NCI-H1930 (cell line): ENCODE measurements at regions not wholly inside any gene's neighbourhood (a gene's known extent, or its start where the extent isn't known, plus 50 kb on each side); places are given as distances from the start of the nearest gene placed in this dataset.

ENCODE experiments used
- DNase-seq, 2 experiments: peaks; one replicate each; lab custom pipeline; 2025; lab: John Stamatoyannopoulos, UW

- DNase-seq = no peak
These were observed 173.7 kb upstream of the PRPS1L1 start for GRCh38 chr7:18201350-18201749.

GRCh38 chr7:18202315-18203045, 174.8 kb upstream of the PRPS1L1 start:
- DNase-seq = no peak

DNA sequence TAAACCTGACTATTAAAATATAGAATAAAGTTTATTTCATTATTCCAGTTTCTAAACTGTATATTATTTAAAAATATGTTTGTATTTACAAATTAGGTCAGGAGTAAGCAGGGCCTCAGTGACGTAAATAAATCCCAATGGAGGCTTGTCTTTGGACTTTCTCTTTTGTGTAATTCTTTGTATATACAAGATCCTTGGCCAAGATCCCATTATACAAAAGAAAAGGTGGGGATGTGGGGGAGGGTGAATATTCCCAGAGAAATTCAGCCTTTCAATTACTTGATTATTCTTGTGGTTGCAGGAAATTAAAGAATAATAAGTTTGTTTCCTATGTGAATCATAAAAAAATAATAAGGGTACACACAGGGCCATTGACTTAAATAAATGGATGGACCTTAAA, 178.7 kb upstream of the PRPS1L1 start:
- DNase-seq = peak in 1 of 2 experiments; percentile 4

- DNase-seq = no peak
These were observed 181.3 kb upstream of the PRPS1L1 start for GRCh38 chr7:18208921-18209320.

DNA sequence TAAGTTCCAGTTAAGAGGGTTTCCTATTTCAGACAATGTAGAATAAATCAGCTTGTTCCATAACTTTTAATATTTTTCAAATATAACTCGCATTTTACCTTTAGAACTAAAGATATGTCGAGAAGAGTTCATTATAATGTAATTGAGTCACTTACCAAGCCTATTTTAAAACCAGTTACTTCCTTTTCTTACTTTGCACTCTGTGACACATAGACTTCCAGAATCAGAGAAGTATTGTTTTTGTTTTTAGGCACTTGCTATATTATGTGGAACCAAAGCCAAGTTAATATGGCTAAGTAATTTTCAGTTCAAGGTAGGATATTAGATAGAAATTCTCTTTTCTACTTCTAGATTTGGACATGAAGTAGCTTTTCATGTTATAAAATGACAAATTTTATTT, 182.7 kb upstream of the PRPS1L1 start:
- no peak for DNase-seq

DNA sequence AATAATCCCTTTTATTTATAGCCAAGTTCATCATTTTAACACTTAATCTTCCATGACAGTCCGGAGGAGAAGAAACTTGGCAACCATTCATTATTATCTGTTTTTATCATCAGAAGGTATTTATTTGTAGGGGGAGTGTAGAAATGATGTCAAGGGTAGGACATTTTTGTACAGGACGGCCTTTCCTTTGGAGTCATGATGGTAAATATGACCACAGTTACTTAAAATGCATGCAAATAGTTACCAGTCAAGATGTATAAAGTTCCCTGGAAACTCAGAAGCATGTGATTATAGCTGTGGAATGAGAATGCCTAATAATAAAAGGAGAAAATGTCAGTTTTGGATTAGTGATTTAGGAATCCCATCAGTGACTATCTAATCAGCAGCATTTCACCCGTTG, 183.1 kb upstream of the PRPS1L1 start:
- no peak for DNase-seq

DNA sequence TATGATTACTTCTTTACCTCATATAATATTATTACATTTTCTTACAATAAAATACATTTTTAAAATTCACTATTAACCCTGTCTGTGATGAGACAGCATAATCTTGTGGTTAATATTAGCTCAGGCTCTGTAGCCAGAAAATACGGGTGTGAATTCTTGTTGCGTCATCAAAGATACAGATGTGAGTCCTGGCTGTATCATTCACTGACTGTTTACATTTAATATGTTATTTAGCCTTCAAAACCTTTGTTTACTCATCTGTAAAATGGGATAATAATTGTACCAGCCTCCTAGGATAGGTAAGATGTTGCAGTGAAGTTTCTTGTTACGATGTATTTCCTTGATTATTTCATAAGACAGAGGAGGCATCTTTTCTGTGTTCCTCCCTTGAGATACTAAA, 184.7 kb upstream of the PRPS1L1 start:
- no peak for DNase-seq

- DNase-seq = no peak
These were observed 185.1 kb upstream of the PRPS1L1 start for GRCh38 chr7:18212758-18213157.

GRCh38 chr7:18213652-18214051, 186.0 kb upstream of the PRPS1L1 start:
- DNase-seq = no peak

- DNase-seq = no peak
These were observed 188.6 kb upstream of the PRPS1L1 start for GRCh38 chr7:18216270-18216669.

GRCh38 chr7:18221377-18222293, 194.0 kb upstream of the PRPS1L1 start:
- no peak for DNase-seq

- DNase-seq = no peak
These were observed 195.0 kb upstream of the PRPS1L1 start for GRCh38 chr7:18222636-18223035.

GRCh38 chr7:18224138-18224537, 196.5 kb upstream of the PRPS1L1 start:
- DNase-seq = no peak

- no peak for DNase-seq
These were observed 197.4 kb upstream of the PRPS1L1 start for GRCh38 chr7:18225067-18225466.

GRCh38 chr7:18226598-18226997, 199.0 kb upstream of the PRPS1L1 start:
- DNase-seq = no peak

GRCh38 chr7:18228686-18229085, 201.0 kb upstream of the PRPS1L1 start:
- DNase-seq = no peak

GRCh38 chr7:18230271-18230670, 202.6 kb upstream of the PRPS1L1 start:
- no peak for DNase-seq

GRCh38 chr7:18231854-18232253, 204.2 kb upstream of the PRPS1L1 start:
- no peak for DNase-seq

DNA sequence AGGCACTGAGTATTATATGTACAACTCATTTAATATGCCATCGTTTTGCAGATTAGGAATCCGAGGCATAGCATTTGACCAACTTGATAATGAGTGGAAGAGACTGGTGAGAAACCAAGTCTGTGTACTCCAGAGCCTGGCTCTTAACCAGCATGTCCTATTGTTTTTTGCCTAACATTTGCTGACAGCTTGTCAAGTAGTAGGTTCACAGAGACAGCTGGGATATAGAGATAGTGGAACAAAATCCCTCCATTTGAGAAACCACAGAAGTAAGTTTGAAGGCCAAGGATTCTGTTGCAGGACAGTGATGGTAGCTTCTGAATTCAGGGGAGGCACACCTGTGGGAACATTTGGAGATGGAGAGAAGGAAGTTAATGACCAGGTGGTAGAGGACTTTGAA, 206.9 kb upstream of the PRPS1L1 start:
- DNase-seq = no peak

DNA sequence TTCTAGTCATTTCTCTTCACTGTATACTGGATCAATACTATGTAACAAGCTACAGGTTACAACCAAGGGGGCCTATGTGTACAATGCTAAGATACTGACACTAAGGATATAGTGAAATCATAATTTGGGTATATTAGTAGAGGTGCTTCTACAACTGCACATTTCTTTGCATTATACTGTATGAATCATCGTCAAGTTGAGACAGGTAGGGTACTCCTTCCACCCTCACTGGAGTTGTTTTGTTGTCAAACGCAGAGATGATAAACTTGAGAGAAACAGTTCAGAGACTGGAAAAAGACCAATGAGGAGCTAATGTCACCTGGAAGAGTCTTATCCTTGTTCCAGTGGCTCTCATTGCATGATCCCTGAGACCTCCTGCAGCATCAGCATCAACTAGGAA, 208.2 kb upstream of the PRPS1L1 start:
- DNase-seq = no peak

GRCh38 chr7:18239212-18239611, 211.6 kb upstream of the PRPS1L1 start:
- DNase-seq = no peak

- no peak for DNase-seq
These were observed 214.0 kb upstream of the PRPS1L1 start for GRCh38 chr7:18241543-18242231.

DNA sequence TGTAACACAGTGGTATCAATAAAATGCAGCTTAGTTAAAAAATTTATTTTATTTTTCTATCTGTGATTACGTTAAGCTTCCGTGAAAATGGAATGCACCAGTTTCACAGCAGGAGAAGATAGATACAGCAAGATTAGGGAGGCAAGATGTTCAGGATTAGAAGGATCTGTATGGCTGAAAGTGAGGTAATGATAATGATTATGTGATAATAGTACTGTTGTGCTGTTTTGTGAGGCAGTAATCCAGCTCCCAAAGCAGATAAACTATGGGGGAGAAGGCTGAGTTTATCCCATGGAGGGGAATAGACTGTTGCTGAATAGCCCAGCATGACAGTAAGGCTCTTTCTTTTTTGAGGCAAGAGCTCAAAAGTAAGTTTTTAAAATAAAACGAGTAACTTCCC, 216.1 kb upstream of the PRPS1L1 start:
- DNase-seq = no peak
